PFSK-1 (cell line): ENCODE measurements at regions not wholly inside any gene's neighbourhood (a gene's known extent, or its start where the extent isn't known, plus 50 kb on each side); places are given as distances from the start of the nearest gene placed in this dataset.

Experiments used
- FOXP2 ChIP-seq: optimal IDR thresholded peaks from 2 replicates; pipeline ENCODE3; 2011; ENCODE audit warnings: borderline replicate concordance, control low read depth, inconsistent platforms; ENCODE audit not compliant: insufficient read depth; ENCODE audit errors: extremely low read length, extremely low read depth
- POLR2AphosphoS5 ChIP-seq: IDR thresholded peaks from 2 replicates; pipeline ENCODE4 v1.6.1; 2012; ENCODE audit warnings: low read depth, mild to moderate bottlenecking, control low read depth, low read length, moderate library complexity
- REST ChIP-seq, 2 experiments: IDR thresholded peaks; 2 replicates each; pipeline versions ENCODE4 v1.6.1 to v1.8.0; 2011 to 2012; ENCODE audit warnings: low read depth in 2 of 2, low read length in 2 of 2, control low read depth in 1 of 2, inconsistent platforms in 1 of 2, mild to moderate bottlenecking in 1 of 2, moderate library complexity in 1 of 2; ENCODE audit not compliant: insufficient read depth in 1 of 2
- SIN3A ChIP-seq: IDR thresholded peaks from 2 replicates; pipeline ENCODE4 v1.6.1; 2012; ENCODE audit warnings: mild to moderate bottlenecking, low read length, moderate library complexity, borderline replicate concordance; ENCODE audit not compliant: insufficient read depth
- TAF1 ChIP-seq: IDR thresholded peaks from 2 replicates; pipeline ENCODE4 v1.6.1; 2012; ENCODE audit warnings: low read length, control low read depth, borderline replicate concordance; ENCODE audit not compliant: insufficient read depth

GRCh38 chr10:6986927-6987326 lies 406.9 kb upstream of the PRKCQ start:
- TF ChIP-seq FOXP2 (no peak), TAF1 (no peak), REST (IDR thresholded peaks at IDR 0.05; ENCODE audit: insufficient read depth in 1 of 2, low read depth in 2 of 2, low read length in 2 of 2) (no peak), SIN3A (no peak), POLR2AphosphoS5 (no peak)

GRCh38 chr10:6985644-6986043 lies 405.6 kb upstream of the PRKCQ start:
- TF ChIP-seq SIN3A (no peak), POLR2AphosphoS5 (no peak), TAF1 (no peak), REST (IDR thresholded peaks at IDR 0.05; ENCODE audit: insufficient read depth in 1 of 2, low read depth in 2 of 2, low read length in 2 of 2) (no peak), FOXP2 (no peak)

GRCh38 chr10:6984971-6985370 lies 404.9 kb upstream of the PRKCQ start:
- TF ChIP-seq FOXP2, result no peak
- TF ChIP-seq TAF1, result no peak
- TF ChIP-seq SIN3A, result no peak
- TF ChIP-seq POLR2AphosphoS5, result no peak
- TF ChIP-seq REST (IDR thresholded peaks at IDR 0.05; ENCODE audit: insufficient read depth in 1 of 2, low read depth in 2 of 2, low read length in 2 of 2), result no peak

GRCh38 chr10:6980353-6980752 lies 400.3 kb upstream of the PRKCQ start:
- TF ChIP-seq REST (IDR thresholded peaks at IDR 0.05; ENCODE audit: insufficient read depth in 1 of 2, low read depth in 2 of 2, low read length in 2 of 2), result no peak
- TF ChIP-seq FOXP2, result no peak
- TF ChIP-seq SIN3A, result no peak
- no peak for TF ChIP-seq POLR2AphosphoS5
- no peak for TF ChIP-seq TAF1

GRCh38 chr10:6979371-6979770 lies 399.3 kb upstream of the PRKCQ start:
- TF ChIP-seq POLR2AphosphoS5, result no peak
- TF ChIP-seq SIN3A, result no peak
- TF ChIP-seq FOXP2, result no peak
- no peak for TF ChIP-seq REST (IDR thresholded peaks at IDR 0.05; ENCODE audit: insufficient read depth in 1 of 2, low read depth in 2 of 2, low read length in 2 of 2)
- TF ChIP-seq TAF1, result no peak
